NCI-H510A (cell line): ENCODE measurements at regions not wholly inside any gene's neighbourhood (a gene's known extent, or its start where the extent isn't known, plus 50 kb on each side); places are given as distances from the start of the nearest gene placed in this dataset.

ENCODE experiments used
- DNase-seq: peaks from one replicate; lab custom pipeline; 2025; lab: John Stamatoyannopoulos, UW

- no peak for DNase-seq
Observed at GRCh38 chr16:80489173-80489572, 51.6 kb upstream of the DYNLRB2 start.

DNA sequence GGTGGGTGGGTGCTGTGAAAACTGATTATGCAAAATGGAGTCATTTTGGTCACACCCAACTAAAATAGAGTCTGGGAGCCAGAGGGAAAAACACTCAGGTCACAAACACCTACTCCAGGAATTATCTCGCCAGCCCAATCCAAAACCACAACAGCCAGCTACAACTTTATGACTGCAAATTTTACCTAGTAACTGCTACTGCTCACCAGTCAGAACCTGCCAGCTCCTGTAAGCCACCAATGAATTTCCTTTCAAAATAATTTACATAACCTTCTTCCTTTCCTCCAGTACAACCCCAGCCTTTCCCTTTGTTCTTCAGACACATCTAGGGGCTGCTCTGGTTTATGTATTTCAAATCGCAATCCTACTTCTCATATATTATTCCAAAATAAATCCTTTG lies 52.6 kb upstream of the DYNLRB2 start:
- no peak for DNase-seq

GRCh38 chr16:80480664-80481063 lies 60.1 kb upstream of the DYNLRB2 start:
- DNase-seq: no peak

- no peak for DNase-seq
Observed at GRCh38 chr16:80477838-80478237, 63.0 kb upstream of the DYNLRB2 start.

GRCh38 chr16:80468029-80468428 lies 72.8 kb upstream of the DYNLRB2 start:
- no peak for DNase-seq

DNA sequence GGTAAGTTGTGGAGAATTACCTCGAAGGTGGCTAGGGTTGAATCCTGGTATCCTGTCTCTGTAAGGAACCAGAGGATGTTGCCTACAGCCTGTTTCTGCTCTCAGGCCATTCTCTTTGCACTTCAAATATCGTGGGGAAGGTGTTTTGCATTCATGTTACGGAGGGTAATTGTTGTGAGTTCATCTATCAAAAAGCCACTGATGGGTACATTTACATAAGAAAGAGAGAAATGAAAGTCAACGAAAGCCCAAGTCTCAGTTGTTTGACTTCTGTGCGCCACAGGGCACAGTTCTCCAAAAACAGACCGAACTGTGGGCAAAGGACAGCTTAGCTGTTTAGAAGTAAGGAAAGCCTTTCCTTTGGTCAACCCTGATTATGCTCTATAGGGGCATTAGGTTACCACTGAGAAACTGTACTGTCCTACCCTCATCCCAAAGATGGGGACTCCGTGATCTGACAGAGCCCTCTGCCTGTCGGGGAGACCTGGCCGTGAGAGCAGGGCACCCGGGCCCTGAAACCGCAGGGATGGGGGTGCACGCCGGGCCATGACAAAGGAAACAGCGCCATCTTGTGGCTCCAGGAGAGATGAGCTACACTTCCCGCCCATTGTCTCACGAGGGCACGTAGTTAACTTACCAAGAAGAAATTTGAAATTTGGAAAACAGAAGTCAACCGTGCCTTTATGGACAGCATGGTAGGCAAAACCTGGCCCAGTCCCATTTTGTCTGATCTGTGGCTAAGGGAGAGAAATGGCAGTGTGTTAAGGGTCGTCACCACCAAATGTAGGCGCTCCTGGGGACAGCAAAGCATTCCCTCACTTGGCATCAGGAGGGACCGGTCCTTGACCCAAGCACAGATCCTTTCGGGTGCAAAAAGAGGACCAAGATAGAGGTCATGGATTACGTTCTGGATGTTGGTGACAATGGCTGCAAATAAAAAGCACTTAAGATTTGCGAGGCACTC lies 74.5 kb upstream of the DYNLRB2 start:
- DNase-seq: peak; percentile 47

- no peak for DNase-seq
Observed at GRCh38 chr16:80463751-80464495, 76.9 kb upstream of the DYNLRB2 start.

DNA sequence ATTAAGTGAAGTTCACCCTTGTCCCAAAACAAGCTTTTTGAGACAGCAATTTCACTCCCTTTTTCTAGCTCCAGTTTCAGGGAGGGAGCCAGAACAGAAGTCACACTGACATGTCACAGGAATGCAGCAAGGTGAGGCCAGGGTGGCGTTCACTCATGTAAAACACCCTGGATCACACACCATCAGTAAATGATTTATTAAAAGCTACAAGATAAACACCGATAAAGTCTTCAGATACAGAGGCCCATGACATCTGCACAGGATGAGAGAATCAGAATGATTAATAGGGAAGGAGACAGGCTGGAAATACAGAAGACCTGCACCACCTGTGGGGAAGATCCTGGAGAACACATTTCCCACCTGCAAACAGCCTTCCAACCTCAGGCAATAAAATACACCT lies 77.5 kb upstream of the DYNLRB2 start:
- no peak for DNase-seq

- DNase-seq: no peak
Observed at GRCh38 chr16:80462917-80463316, 77.9 kb upstream of the DYNLRB2 start.

GRCh38 chr16:80460988-80461387 lies 79.8 kb upstream of the DYNLRB2 start:
- no peak for DNase-seq

GRCh38 chr16:80459966-80460365 lies 80.8 kb upstream of the DYNLRB2 start:
- DNase-seq: no peak

DNA sequence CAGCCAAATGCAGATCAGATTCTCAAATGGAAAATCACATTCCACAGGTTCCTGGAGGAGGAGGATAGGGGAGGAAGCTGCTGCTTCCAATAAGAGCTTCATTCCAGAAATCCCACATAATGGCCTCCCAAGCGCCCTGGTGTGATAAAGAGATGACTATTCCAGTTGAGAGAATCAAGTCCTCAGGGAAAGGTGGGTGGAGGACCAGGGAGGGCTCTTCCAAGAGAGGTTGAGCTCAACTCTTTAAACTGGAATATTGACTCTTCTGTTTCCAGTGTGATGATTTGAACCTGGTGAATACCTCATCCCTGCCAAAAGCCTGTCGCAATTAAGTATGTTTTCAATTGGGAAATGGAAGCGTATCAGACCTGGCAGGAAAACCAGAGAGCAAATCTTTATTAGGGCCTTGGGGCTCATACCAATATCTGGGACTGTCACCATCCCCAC lies 81.4 kb upstream of the DYNLRB2 start:
- no peak for DNase-seq

- no peak for DNase-seq
Observed at GRCh38 chr16:80457871-80458270, 82.9 kb upstream of the DYNLRB2 start.

DNA sequence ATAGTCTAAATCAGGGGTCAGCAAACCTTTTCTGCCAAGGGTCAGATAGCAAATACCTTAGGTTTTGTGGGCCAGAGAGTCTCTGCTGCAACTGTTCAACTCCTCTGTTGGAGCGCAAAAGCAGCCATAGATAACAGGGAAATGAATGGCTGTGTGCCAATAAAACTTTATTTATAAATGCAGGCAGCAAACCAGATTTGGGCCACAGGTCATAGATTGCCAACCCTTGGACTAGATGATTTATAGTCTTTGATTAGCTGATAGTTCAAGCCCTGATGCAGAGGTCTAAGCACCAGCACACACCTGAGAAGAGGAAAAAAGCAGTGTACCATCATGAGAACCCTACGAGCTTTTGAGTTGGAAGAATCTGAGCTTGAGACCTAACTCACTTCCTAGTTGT lies 86.0 kb upstream of the DYNLRB2 start:
- no peak for DNase-seq

DNA sequence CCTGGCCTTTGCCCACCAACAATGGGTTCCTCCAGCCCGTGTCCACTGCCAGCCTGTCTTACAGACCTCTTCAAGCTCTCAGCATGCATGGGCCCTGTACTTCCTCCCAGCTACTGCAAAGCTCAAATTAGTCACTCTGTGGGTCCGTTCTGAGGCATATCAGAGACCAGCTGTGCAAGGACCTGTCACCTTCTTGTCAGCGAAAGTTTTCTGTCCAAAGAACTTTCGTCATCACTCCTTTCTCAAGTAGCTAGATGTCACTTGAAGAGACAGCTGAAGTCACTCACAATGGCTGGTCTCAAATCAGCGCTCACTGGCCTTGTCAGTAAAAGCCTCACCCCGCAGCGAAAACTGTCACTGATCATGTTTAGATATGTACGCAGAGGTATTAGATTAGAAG lies 91.4 kb upstream of the DYNLRB2 start:
- DNase-seq: no peak

DNA sequence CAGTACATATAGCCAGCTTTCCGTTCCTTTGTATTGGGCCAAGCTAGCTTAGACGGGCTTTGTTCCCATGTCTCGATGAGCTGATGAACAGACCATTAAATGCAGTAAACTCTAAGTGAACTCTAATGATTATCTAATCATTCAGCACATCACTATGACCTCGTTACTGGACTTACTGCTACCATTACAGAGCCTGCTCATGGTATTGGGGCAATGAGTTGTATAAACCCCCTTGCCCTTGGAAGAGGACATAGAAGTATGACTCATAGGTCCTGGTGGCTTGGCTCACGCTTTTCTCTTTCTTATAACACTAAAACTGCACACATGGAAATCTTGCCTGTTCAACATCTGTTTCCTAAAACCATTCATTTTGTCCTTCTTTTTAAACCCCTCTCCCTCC lies 93.6 kb upstream of the DYNLRB2 start:
- DNase-seq: no peak

- DNase-seq: no peak
Observed at GRCh38 chr16:80442779-80443178, 98.0 kb upstream of the DYNLRB2 start.

- no peak for DNase-seq
Observed at GRCh38 chr16:80441935-80442334, 98.9 kb upstream of the DYNLRB2 start.

- no peak for DNase-seq
Observed at GRCh38 chr16:80440667-80441066, 100.1 kb upstream of the DYNLRB2 start.

DNA sequence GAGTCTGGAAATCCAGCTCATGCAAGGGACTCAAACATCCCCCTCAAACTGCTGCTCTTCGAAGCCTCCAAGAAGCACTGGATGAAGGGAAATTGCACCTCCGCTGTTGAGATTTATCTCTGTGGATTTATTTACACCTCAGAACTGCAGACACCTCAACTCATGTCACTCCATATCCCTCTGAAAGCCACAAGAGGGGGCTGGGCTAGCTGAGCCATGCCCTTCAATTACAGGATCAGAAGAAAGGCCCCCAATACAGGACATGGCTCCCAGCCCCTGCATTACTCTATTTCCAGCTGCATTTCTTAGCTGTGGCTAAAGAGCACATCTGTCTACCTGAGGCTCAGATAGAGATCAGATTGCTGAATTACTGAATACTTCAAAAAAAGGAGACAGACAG lies 103.1 kb upstream of the DYNLRB2 start:
- DNase-seq: no peak

- no peak for DNase-seq
Observed at GRCh38 chr16:80436510-80436909, 104.3 kb upstream of the DYNLRB2 start.

GRCh38 chr16:80433623-80434022 lies 107.2 kb upstream of the DYNLRB2 start:
- DNase-seq: no peak

DNA sequence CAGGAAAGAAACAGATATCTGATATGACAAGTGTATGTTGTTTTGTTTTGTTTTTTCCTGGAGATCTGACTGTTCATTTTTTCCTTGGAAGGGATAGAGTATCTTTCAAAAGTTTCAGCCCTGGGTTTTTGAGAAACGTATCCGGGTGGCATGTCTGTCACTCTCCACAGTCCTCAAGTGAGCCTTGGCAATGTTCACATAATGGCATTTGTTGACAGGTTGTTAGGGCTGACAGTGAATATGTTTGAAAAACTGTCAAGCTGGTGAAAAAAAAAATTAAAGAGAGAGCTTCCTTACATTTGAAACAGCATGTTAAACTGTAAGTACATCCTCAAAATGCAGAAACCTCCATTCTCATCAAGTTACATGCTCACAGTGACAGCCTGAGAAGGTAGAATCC lies 113.0 kb upstream of the DYNLRB2 start:
- no peak for DNase-seq
